GM21526 (cell line): ENCODE measurements at regions not wholly inside any gene's neighbourhood (a gene's known extent, or its start where the extent isn't known, plus 50 kb on each side); places are given as distances from the start of the nearest gene placed in this dataset.

ENCODE experiments used
- ATAC-seq: cut with Tn5 transposase; IDR thresholded peaks from one replicate; pipeline ENCODE4 v1.9.1; 2021; ENCODE audit warnings: moderate library complexity; ENCODE audit not compliant: unreplicated experiment, low FRiP score

DNA sequence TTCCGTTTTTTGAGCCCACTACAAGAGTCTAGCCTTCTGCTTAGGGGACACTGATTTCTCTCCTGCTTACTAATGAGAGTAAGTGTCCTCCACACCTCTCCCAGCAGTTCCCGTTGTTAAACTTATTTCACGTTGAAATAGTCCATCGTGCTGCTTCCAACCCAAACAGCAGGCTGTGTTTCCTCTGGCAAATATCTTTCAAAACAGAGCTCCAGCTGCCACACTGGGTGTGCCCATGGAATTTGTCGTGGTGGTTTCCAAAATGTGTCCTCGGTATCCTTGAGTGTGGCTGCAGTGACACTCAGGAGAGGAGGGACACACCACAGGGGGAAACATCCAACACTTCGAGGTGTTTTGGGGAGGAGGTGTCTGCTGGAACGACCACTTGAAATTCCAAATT, 176.5 kb upstream of the RALGAPA2 start:
- ATAC-seq: no peak

GRCh38 chr20:20888266-20888656, 175.8 kb upstream of the RALGAPA2 start:
- no peak for ATAC-seq

DNA sequence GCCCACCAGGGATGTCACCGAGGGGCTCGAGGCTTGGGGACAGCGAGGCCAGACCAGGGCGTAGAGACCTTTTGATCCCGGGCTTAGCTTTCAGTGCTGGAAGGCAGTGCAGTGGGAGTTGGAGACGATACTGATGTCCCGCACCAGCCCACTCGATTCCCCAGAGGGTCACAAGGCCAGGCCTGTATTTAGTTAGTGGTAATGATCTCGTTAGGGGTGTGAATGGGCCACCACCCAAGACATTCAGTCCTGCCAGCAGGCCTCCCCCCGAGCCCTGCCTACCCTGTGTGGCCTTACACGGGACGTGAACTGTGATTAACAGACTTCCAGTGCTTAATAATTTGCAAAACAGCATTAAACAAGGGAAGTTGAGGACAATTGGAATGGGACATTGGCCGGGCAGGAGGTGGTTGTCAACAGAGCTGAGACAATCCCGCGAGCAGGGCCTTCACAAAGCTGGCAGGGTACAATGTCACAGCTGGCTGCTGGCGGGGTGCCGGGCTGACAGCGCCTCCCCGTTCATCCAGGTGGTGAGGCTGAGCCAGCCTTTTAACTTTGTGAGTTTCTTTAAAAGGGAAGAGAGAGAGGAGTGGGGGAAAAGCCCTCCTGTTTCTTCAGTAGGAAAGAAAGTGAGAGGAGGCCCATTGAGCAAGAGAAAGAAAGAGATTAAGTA, 175.3 kb upstream of the RALGAPA2 start:
- ATAC-seq: no peak

- ATAC-seq: no peak
Observed at GRCh38 chr20:20881808-20882207, 169.4 kb upstream of the RALGAPA2 start.

- no peak for ATAC-seq
Observed at GRCh38 chr20:20877079-20877478, 164.6 kb upstream of the RALGAPA2 start.

DNA sequence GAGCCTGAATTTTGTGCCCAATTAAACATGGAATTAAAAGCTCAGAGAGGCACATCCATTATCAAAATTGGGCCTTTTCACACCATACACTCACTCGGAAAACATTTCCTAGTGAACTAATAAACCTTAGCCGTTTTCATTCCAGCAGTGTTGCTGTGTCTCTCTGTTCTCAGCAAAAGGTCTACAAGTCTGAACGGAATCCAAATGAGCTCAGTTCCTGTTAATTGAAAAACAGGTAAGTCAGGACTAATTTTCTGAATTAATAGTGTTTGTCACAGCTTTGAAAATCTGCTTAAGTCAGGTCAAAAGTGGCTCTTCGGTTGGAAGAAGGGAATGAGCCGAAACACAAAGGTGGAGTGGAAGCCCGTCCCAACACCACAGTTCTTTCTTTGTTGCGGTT, 163.3 kb upstream of the RALGAPA2 start:
- ATAC-seq: no peak

GRCh38 chr20:20872428-20872827, 160.0 kb upstream of the RALGAPA2 start:
- ATAC-seq: no peak

DNA sequence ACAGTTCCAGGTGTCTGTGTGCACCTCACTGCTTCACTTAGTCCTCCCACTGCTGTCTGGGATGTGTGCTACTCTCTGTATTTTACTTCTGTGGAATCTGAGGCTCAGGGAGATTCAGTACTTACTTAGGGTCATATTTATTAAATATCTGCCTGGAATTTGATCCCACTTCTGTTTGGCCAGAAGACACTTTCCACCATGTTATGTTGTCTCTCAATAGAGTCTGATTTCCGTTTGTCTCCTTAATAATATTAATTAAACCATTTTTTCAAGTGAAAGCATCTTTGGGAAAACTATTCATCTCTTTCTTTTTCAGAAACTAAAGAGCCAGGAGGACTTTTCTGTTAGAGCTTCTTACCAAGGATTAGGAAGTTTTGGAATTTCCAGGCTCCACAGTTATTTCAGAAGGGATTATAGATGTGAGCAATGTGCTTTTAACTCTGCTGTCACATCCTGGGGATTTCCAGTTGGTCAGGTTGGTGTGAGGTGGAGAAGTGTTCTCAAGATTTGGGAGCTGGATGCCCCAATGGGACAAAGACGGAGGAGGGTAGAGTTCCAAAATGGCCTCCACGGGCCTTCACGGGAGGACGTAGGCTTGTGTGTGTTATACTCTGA, 156.8 kb upstream of the RALGAPA2 start:
- no peak for ATAC-seq

GRCh38 chr20:20864351-20865096, 152.1 kb upstream of the RALGAPA2 start:
- no peak for ATAC-seq

- ATAC-seq: peak; percentile 86
Observed at GRCh38 chr20:20860078-20860806, 147.8 kb upstream of the RALGAPA2 start.

DNA sequence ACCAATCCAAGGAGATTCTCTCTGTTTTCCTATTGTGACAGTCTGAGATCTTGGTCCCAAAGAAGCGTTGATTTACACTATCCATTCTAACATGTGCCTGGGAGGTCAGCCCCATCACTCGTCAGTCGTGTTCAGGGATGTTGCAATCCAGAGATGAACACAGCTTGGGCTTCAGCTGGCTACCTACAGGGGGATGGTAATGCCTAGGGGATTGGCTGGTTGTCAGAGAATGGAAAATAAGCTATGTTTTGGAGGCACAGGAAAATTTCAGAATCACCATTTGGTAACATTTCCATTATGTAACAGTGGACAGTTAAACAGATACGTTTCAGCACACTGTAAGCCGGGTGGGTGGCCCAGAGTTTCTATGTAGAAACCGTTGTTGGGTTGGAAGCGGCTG, 147.1 kb upstream of the RALGAPA2 start:
- ATAC-seq: no peak

DNA sequence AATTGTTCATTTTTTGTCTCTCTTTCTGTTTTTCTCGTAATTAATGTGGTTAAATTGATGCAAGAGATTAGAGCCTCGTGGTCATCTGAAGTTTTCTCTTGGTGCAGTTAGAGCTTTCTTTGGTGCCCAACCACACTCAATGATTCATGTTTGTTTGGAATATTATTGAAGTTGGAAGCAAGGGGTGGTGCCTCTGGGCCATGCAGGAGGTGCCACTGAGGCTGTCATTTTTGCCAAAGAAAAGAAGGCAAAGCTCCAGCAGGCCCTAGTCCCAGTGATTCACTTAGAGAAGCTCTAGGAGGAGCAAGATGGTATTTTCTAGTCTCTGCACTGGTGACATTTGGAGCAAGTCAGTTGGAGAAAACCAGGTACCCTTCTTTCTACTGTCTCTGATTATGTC, 144.5 kb upstream of the RALGAPA2 start:
- ATAC-seq: no peak

DNA sequence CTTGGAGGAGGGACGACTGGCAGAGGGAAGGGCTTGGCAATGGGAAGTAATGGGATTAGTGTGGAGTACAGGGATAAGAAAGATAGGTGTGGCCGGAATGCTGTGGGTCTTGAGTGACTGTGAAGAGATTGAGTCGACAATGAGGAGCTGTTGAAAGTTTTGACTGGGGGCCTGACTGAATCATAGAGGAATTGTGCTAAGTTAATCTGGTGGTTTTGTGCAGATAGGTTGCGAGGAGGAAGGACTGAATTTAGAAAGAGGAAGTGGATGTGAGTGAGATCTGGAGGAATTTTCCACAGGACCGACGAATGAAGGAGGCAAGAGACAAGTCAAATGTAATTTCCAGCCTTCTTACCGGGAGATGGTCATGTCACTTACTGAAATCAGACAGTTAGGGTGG, 143.9 kb upstream of the RALGAPA2 start:
- ATAC-seq: no peak

- no peak for ATAC-seq
Observed at GRCh38 chr20:20851385-20851784, 138.9 kb upstream of the RALGAPA2 start.

- no peak for ATAC-seq
Observed at GRCh38 chr20:20850407-20850806, 138.0 kb upstream of the RALGAPA2 start.

DNA sequence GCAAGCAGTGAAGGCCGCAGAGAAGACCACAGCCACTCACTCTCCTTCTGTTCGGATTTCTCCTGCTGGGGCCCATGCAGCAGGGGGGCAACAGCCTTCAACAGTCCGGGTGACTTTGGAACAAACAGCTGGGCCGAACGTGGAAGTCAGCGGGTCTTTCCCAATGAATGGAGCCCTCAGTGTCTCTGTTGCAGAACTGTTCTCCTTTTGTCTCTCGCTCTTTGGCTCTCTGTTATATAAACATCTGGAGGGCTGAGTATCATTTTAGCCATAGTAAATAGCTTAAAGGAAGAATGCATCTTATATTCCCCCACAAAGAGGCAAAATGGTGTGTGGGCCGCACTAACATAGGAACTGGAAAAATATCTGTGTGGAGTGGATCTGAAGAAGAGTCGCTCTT, 136.7 kb upstream of the RALGAPA2 start:
- no peak for ATAC-seq

DNA sequence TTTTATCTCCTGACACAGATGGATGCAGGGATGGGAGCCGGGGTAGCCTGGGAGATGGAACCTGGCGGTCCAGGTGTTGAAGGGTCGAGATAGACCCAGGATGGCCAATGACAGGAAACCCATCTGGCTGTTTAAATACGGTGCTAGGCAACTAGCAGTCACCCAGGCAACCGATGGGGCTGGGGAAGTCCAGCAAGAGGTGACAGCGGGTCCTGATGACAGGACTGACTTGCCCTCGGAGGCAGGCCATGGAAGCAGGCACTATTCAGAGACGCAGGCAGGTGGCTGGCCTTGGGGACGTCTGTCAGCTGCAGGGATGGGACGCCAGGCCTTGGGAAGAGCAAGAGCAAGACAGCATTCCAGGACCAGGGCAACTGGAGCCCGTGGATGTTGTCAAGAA, 135.4 kb upstream of the RALGAPA2 start:
- no peak for ATAC-seq

DNA sequence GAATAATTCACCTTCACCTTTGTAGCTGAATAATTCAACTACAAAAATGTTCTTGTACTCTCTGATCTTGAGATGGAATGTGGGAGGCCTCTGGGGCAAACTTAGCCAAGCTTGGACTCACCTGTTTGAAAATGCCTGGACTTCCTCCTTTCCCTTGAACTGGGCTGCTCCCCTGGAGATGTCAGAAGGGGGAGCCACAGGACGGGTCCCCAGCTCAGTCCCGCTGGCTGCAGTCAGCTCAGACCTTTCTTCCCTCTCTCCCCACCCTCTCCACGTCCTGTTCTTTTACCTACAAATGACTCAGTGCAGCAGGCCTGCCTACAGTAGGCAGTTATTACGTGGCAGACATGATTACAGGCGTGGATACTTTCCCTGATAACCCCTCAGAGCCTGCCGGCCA, 131.5 kb upstream of the RALGAPA2 start:
- ATAC-seq: no peak

DNA sequence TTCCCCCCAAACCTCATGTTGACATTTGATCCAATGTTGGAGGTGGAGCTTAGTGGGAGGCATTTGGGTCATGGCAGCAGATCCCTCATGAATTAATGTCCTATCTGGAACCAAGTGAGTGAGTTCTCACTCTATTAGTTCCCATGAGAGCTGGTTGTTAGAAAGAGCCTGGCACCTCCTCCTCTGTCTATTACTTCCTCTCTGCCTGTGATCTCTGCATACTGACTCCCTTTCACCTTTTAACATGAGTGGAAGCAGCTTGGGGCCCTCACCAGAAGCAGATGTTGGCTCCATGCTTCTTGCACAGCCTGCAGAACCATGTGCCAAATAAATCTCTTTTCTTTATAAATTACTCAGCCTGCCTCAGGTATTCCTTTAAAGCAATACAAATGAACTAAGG, 127.3 kb upstream of the RALGAPA2 start:
- no peak for ATAC-seq

DNA sequence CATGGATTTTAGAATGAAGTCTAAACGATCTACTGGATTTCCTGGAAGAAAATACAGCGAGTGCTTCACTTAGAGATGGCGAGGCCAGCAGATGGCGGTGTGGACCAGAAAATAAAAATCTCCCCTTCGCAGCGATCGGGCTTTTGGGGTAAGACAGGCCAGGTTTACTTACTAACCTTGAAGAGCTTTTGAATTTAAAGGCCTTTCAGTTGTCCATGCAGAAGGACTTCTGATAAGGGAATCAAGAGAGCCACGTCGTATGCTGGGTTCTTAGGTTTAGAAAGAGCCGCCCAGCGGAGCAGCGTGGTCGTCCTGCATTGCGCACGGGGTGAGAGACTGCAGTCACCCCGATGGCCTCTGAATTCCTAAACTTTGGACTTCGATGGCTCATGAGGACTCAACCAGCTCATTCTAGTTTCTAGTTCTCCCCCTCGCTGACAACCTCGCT, 125.2 kb upstream of the RALGAPA2 start:
- ATAC-seq: no peak

- no peak for ATAC-seq
Observed at GRCh38 chr20:20836836-20837235, 124.4 kb upstream of the RALGAPA2 start.
